GM13977 (cell line): ENCODE measurements at regions not wholly inside any gene's neighbourhood (a gene's known extent, or its start where the extent isn't known, plus 50 kb on each side); places are given as distances from the start of the nearest gene placed in this dataset.

Experiments
- DNase-seq: peaks from one replicate; pipeline ENCODE4 v3.0.0; 2012; ENCODE audit warnings: low spot score
- in situ Hi-C: fragments of 300-500 bp; cut with MboI; formaldehyde crosslinking; loops from one replicate; pipeline ENCODE4 v1.12.0; 2022; ENCODE audit warnings: low sequenced_read_pairs, low pct_unique_long_range_greater_than_20kb, mixed read lengths, inconsistent platforms; ENCODE audit not compliant: unreplicated experiment
- TF ChIP-seq, protein P1 (sequence below): IDR thresholded peaks from 2 replicates; pipeline ENCODE4 v1.5.1; 2012; ENCODE audit warnings: mild to moderate bottlenecking, control low read depth; ENCODE audit not compliant: insufficient read depth; ENCODE audit errors: extremely low read depth, missing control alignments

DNA sequence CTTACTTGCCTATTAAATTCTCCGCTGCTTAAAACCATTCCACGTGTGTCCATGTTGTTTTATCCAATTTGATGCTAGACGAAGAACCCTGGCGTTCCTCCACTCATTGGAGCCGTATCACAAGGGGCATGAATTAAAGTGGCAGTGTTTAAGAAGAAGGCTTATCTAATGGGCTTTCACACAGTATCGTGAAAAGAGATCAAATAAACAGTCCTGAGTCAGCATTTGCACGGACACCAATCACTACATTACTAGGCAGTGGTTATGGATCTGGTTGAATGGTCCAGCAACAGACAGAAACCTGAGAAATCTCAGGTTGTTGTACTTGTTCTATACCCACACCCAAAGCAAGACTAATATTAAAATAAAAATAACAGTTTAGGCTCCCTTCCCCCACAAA is 671.6 kb downstream of the FAT4 start:
- in situ Hi-C loops = no loop called here

DNA sequence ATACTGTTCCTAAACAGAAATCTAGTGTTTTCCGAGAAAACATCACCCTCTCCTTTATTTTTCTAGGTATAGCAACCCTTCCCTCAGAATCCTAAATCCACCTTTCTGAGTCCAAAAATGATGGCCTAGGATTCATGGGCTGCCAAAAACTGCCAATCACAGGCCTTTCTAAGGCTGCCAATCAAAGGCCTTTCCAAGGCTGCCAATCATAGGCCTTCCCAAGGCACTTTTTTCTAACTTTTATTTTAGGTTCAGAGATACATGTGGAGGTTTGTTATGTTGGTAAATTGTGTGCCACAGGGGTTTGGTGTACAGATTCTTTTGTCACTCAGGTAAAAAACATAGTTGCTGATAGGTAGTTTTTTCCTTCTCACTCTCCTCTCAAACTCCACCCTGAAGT is 673.7 kb downstream of the FAT4 start:
- DNase-seq = no peak
- in situ Hi-C loops = no loop called here
- TF ChIP-seq, protein P1, sequence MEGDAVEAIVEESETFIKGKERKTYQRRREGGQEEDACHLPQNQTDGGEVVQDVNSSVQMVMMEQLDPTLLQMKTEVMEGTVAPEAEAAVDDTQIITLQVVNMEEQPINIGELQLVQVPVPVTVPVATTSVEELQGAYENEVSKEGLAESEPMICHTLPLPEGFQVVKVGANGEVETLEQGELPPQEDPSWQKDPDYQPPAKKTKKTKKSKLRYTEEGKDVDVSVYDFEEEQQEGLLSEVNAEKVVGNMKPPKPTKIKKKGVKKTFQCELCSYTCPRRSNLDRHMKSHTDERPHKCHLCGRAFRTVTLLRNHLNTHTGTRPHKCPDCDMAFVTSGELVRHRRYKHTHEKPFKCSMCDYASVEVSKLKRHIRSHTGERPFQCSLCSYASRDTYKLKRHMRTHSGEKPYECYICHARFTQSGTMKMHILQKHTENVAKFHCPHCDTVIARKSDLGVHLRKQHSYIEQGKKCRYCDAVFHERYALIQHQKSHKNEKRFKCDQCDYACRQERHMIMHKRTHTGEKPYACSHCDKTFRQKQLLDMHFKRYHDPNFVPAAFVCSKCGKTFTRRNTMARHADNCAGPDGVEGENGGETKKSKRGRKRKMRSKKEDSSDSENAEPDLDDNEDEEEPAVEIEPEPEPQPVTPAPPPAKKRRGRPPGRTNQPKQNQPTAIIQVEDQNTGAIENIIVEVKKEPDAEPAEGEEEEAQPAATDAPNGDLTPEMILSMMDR = no peak

More for the DNA sequence above, 671.6 kb downstream of the FAT4 start:
- TF ChIP-seq, protein P1 = no peak
- no peak for DNase-seq

DNA sequence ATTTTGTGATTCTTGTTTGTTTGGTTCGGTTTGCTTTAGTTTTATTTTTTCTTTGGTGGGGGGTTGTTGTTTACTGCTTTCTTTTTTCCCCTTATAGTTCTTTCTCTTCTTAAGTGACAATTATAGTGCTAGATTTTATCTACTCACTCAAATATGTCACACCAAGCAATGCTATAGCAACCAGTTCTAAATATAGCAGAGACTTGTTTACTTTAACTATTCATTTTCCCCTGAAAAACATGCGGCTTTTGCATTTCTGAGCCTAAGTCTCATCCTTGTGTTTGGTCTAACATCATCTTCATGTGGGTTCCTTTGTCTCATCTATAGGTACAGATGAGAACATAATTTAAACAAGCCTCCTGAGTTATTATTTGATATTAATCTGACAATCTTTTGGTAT is 676.6 kb downstream of the FAT4 start:
- in situ Hi-C loops = no loop called here
- TF ChIP-seq, protein P1 = no peak
- DNase-seq = no peak

DNA sequence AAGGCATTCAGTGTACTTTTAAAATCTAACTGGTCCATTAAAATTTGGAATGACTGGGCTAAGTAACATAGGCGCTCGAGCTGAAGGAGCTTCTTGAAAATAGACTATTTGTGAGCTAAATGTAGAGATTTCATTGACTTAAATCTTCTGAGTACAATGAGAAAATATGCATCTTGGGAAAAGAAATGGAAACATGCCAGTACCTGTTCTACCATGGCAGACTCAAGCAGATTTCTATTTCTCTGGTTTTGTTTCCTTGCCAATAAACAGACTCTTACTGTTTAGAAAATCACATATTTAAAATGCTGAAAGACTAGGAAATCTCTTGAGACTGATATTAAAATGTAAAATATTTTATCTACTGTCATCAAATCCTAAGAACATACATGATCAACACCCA is 678.1 kb downstream of the FAT4 start:
- in situ Hi-C loops = no loop called here
- TF ChIP-seq, protein P1 = no peak
- no peak for DNase-seq

DNA sequence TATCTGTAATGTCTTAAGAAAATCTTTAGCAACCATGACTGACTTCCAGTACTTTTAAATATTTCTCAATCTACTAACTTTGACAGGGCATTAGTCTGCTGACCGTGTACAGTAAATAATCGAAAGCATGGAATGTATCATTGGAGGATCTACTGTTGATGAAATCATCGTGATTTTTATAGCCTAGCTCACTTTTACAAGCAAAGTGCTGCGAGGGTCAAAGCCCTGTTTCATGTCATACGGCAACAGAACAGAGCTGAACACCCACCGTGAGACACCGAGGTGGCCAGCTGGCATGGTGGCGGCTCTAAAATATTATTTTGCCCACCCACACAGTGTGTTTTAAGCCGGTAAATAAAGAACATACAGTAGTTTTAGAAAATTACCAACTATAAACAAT is 679.3 kb downstream of the FAT4 start:
- in situ Hi-C loops = no loop called here
- no peak for DNase-seq
- TF ChIP-seq, protein P1 = no peak

DNA sequence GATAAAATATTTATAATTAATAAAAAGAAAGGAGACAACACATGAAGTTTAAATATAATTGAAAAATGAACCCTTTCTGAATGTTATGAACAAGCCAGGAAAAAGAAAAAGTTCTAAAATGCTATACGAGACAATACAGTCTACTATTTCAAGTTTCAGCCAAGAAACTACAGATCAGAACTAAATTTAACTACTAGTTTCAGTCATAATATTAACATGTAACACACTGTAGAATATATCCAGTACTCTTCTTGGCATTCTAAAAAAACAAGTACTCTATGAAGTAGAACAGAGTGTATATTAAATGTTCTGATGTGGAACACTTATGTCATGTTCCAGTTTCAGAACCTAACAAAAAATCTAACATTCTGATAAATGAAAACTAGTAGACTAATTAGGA is 679.7 kb downstream of the FAT4 start:
- in situ Hi-C loops = no loop called here
- no peak for DNase-seq
- TF ChIP-seq, protein P1 = no peak

DNA sequence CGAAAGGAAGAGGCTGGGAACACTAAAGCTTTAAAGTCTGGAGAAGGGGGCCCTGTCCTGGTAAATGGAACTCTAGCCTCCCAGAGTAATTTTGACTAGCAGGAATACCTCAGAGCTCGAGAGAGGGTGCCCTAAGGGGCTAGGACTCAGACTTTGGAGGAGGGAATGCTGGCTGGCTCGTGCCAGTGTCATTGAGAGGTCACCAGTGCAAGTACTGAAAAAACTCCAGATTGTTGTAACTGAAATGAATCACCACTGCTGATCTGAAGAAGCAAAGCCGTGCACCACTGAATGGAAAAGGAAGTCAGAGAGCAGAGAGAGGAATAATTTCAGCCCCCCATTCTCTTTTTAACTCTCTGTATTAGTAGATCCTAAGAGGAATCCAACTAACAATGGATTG is 690.2 kb downstream of the FAT4 start:
- in situ Hi-C loops = no loop called here
- TF ChIP-seq, protein P1 = no peak
- no peak for DNase-seq
